GM12875 (cell line): ENCODE measurements at regions not wholly inside any gene's neighbourhood (a gene's known extent, or its start where the extent isn't known, plus 50 kb on each side); places are given as distances from the start of the nearest gene placed in this dataset.

Source experiments
- H3K4me3 ChIP-seq: one replicate; pipeline ENCODE4 v1.5.1; 2011; ENCODE audit warnings: low read depth, low read length, control low read depth
- TF ChIP-seq, protein P1 (sequence below): IDR thresholded peaks from 2 replicates; pipeline ENCODE4 v1.5.1; 2011; ENCODE audit warnings: low read depth, mild to moderate bottlenecking, control low read depth, inconsistent platforms, low read length, moderate library complexity, borderline replicate concordance; ENCODE audit not compliant: insufficient read depth

DNA sequence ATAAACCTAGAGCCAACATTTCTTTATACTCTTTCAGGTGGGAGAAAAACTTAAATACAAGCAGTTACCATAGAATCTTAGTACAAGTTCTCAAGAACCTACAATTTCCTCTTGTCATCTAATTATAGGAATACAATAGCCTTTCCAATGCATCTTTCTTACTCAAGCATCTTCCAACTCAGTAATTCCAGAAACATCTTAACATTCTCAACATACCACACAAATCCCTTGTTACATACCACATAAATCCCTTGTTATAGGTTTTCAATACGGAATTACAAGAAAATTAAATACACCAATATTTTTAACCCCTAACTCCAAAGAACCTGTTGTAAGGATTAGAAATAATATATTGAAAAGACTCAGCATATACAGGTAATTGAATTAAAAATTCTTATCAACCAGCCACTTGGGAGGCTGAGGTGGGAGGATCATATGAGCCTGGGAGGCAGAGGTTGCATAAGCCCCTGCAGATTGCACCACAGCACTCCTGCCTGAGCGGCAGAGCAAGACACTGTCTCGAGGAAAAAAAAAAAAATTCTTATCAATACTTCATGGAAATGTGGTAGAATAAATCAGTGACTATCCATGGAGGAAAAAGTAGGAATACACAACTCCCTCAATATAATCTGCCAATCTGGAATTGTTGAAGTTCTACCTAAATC, 127.5 kb upstream of the CCDC28A start:
- TF ChIP-seq, protein P1, sequence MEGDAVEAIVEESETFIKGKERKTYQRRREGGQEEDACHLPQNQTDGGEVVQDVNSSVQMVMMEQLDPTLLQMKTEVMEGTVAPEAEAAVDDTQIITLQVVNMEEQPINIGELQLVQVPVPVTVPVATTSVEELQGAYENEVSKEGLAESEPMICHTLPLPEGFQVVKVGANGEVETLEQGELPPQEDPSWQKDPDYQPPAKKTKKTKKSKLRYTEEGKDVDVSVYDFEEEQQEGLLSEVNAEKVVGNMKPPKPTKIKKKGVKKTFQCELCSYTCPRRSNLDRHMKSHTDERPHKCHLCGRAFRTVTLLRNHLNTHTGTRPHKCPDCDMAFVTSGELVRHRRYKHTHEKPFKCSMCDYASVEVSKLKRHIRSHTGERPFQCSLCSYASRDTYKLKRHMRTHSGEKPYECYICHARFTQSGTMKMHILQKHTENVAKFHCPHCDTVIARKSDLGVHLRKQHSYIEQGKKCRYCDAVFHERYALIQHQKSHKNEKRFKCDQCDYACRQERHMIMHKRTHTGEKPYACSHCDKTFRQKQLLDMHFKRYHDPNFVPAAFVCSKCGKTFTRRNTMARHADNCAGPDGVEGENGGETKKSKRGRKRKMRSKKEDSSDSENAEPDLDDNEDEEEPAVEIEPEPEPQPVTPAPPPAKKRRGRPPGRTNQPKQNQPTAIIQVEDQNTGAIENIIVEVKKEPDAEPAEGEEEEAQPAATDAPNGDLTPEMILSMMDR = no peak
- H3K4me3 ChIP-seq = no peak overlapping the region

DNA sequence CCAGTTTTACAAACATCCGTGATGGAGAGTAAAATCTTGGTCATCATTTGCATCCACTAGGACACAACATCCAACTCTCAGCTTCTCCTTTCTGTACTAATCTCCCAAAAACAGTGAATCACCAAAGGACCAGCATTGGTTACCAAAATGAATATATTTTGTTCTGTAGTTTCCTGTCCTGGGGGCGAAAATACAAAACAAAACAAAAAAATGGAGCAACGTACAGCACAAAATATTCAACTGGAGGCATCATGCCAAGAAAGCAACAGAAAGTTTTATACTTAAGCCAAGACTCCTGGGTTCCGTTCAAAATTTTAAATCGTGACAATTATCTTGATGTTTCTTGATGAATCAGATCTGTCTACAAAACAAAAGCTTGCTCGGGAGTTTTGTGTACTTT, 126.6 kb upstream of the CCDC28A start:
- no peak overlapping the region for H3K4me3 ChIP-seq
- TF ChIP-seq, protein P1 = no peak

DNA sequence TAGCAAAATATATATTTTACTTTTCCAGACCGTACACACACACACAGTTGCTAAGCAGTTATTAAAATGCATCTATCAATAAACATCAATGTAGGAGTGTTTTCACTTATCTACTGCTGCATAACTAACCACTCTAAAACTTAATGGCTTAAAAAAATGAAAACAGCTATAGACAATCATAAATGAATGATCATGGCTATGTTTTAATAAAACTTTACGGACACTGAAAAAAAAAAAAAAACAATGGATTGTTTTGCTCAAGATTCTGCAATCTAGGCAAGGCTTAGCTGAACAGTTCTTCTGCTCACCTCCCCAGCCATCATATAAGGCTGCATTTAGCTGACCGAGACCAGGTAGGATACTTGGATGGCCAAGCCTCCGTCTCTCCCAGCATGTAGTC, 125.4 kb upstream of the CCDC28A start:
- TF ChIP-seq, protein P1 = no peak
- no peak overlapping the region for H3K4me3 ChIP-seq

DNA sequence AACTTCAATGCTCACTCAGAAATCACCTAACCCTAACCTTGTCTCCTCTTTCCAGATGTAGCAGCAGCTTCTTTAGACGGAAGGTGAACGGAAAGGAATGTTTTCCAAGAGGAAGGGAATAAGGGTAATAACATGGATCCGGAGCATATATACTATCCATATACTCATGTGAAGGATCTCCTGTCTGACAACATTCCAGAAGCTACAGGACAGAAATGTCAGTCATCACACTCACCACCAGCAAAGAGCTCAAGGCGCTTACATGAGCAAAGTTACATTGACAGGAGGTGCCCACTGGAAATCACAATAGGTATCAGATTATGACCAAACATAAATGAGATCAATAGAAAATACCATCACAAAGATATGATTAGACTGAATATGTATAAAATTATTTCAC, 122.1 kb upstream of the CCDC28A start:
- no peak overlapping the region for H3K4me3 ChIP-seq
- TF ChIP-seq, protein P1 = no peak

DNA sequence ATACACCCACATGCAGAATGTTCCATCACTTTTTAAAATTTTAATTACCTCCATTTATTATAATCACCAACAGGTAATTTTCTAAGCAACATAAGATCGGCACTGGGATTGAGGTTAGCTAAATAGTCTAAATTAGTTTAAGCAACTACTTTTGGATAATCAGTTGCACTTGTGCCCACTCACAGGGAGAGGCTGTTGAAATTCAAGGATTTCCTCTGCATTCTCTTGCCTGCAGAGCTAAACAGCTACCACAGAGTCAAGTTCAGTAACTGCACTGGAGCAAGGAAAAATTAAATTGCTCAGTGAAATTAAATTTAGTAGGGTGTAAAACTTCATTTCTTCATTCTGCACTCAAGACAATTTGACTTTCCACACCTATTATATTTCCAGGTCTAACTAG, 120.7 kb upstream of the CCDC28A start:
- H3K4me3 ChIP-seq = no peak overlapping the region
- TF ChIP-seq, protein P1 = no peak

DNA sequence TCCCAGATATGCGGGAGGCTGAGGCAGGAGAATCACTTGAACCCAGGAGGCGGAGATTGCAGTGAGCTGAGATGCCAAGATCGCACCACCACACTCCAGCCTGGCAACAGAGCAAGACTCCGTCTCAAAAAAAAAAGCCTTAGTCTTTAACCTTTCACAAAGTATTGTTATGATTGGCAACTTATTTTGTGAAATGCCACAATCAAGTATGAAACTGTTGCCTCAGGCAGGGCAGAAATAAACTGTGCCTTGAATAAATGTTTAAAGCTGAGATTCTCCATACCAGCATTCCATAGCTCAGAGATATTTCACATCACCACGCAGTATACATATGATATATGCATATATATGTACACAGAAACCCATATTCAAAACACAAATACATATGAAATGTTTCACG, 120.1 kb upstream of the CCDC28A start:
- TF ChIP-seq, protein P1 = no peak
- no peak overlapping the region for H3K4me3 ChIP-seq
